NCI-H526 (cell line): ENCODE measurements at regions not wholly inside any gene's neighbourhood (a gene's known extent, or its start where the extent isn't known, plus 50 kb on each side); places are given as distances from the start of the nearest gene placed in this dataset.

Experiments used
- DNase-seq, 2 experiments: peaks; one replicate each; lab custom pipeline; 2025; lab: John Stamatoyannopoulos, UW

GRCh38 chr3:10583798-10584708 lies 78.7 kb upstream of the ATP2B2 start:
- no peak for DNase-seq

- no peak for DNase-seq
Observed at GRCh38 chr3:10585945-10586344, 80.6 kb upstream of the ATP2B2 start.

- DNase-seq: no peak
Observed at GRCh38 chr3:10594915-10595314, 89.5 kb upstream of the ATP2B2 start.

GRCh38 chr3:10596746-10597448 lies 91.5 kb upstream of the ATP2B2 start:
- DNase-seq: no peak

- no peak for DNase-seq
Observed at GRCh38 chr3:10597733-10598132, 92.3 kb upstream of the ATP2B2 start.

GRCh38 chr3:10599017-10599416 lies 93.6 kb upstream of the ATP2B2 start:
- peak in 1 of 2 experiments; percentile 60 for DNase-seq

- DNase-seq: peak in 1 of 2 experiments; percentile 41
Observed at GRCh38 chr3:10599444-10599843, 94.1 kb upstream of the ATP2B2 start.

- DNase-seq: peak; percentile 82 to 89
Observed at GRCh38 chr3:10600296-10600714, 94.9 kb upstream of the ATP2B2 start.

- no peak for DNase-seq
Observed at GRCh38 chr3:10600726-10601125, 95.3 kb upstream of the ATP2B2 start.

- peak in 1 of 2 experiments; percentile 4 for DNase-seq
Observed at GRCh38 chr3:10601151-10601856, 95.9 kb upstream of the ATP2B2 start.

GRCh38 chr3:10601857-10602230 lies 96.5 kb upstream of the ATP2B2 start:
- DNase-seq: no peak

- DNase-seq: no peak
Observed at GRCh38 chr3:10602271-10602670, 96.9 kb upstream of the ATP2B2 start.

GRCh38 chr3:10602769-10603768 lies 97.7 kb upstream of the ATP2B2 start:
- peak in 1 of 2 experiments; percentile 25 for DNase-seq

- DNase-seq: no peak
Observed at GRCh38 chr3:10609134-10609533, 103.7 kb upstream of the ATP2B2 start.

GRCh38 chr3:10614168-10614567 lies 108.8 kb upstream of the ATP2B2 start:
- peak; percentile 6 to 38 for DNase-seq

- no peak for DNase-seq
Observed at GRCh38 chr3:10615715-10616114, 110.3 kb upstream of the ATP2B2 start.

- no peak for DNase-seq
Observed at GRCh38 chr3:10616321-10616720, 110.9 kb upstream of the ATP2B2 start.

GRCh38 chr3:10619989-10620832 lies 114.8 kb upstream of the ATP2B2 start:
- peak in 1 of 2 experiments; percentile 17 for DNase-seq

GRCh38 chr3:10620833-10621082 lies 115.4 kb upstream of the ATP2B2 start:
- no peak for DNase-seq

- DNase-seq: no peak
Observed at GRCh38 chr3:10623578-10624275, 118.3 kb upstream of the ATP2B2 start.
